HG03139 (cell line): ENCODE measurements at regions not wholly inside any gene's neighbourhood (a gene's known extent, or its start where the extent isn't known, plus 50 kb on each side); places are given as distances from the start of the nearest gene placed in this dataset.
"Not testable (repeated sequence)": the region's sequence is repeated elsewhere in the genome, so short reads cannot be mapped to it uniquely, and the experiment has no call there.

Experiments
- ATAC-seq: cut with Tn5 transposase; IDR thresholded peaks from one replicate; pipeline ENCODE4 v1.9.1; 2021; ENCODE audit not compliant: unreplicated experiment

DNA sequence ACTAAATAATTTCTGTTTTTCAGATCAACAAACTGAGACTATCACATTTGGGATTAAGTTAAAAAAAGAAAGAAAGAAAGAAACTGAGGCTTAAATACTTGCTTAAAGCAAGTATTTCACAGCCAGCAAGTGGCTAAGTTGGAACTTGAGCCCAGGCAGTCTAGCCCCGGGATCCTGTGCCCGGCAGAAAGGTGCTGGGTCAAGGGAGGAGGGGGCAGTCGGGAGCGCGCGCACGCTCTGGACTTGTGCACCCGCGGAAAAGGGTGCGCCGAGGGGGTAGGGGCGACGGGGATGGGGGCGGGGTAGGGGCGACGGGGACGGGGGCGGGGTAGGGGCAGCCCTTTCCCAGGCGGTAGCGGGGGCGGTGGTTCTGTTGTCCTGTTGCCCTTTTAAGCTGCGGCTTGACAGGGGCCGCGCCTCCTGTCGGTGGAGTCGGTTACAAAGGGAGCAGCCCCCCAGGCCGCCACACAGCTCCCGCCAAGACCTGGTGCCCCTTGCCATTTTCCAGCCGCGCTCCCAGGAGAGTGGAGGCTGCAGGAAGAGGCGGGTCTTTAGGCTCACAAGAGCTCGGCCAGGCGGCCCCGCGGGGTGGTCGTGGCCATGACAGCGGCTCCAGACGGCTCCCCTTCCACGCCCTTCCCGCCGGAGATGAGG is 60.6 kb downstream of the GOLGA8T start:
- not testable (repeated sequence) for ATAC-seq

DNA sequence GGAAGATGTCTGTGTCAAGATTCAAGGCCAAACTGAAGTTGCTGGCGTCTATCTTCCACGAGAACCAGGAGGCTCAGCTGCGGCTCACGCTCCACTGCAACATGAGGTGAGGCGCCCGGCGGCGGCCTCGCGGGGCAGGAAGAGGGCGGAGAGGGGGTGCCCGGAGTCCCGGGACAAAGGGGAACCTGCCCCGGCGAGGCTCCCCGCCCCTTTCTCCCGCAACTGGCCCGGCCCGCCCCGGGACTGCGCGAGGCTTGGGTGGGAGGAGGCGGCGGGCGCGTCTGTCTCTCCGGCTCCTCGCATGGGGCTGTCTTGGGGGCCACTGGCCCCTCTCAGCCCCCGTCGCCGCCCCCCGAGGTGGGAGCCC is 61.1 kb downstream of the GOLGA8T start:
- not testable (repeated sequence) for ATAC-seq

DNA sequence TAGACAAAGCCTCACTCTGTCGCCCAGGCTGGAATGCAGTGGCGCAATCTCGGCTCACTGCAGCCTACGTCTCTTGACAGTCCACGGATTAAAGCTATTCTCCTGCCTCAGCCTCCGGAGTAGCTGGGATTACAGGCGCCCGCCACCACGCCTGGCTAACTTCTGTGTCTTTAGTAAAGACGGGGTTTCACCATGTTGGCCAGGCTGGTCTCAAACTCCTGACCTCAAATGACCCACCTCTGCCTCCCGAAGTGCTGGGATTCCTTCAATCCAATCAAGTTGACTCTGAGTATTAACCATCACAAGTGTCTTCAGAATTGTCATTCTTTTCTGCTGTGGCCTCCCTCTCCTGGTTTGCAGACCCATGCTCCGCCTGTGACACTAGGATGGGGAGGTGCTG is 61.9 kb downstream of the GOLGA8T start:
- not testable (repeated sequence) for ATAC-seq

DNA sequence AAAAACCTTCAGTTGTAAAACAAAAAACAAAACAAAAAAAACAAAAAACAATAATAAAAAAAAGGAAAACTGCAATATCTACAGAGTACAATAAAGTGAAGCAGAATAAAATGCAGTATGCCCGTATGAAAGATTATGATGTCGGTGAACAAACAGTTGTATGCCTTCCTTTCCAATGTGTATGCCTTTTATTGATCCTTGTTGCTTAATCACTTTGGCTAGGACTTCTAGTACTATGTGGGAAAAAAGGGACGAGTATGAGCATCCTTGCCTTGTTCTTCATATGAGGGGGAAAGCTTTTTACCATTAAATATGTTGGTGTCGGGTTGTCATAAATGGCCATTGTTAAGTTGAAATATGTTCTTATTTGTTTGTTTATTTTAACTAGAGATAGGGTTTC is 66.7 kb downstream of the GOLGA8T start:
- not testable (repeated sequence) for ATAC-seq

DNA sequence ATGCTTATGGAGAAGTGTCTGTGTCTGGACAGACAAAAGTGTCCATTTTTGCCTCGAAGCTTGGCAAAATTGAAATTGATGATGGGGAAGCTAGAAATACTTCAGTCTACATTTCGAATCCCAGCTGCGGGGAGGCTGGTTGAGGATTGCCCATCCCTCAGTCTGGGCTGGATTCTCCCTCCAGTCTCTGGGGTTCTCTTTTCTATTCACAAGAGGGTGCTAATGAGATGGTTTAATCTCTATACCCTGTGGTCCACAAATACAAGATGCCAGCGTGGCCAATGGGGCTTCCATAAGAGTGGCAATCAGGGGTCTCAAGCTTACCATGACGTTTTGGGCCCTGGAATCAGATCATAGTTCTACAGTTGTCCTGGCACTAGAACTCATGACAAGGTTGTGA is 78.9 kb downstream of the GOLGA8T start:
- ATAC-seq = not testable (repeated sequence)

DNA sequence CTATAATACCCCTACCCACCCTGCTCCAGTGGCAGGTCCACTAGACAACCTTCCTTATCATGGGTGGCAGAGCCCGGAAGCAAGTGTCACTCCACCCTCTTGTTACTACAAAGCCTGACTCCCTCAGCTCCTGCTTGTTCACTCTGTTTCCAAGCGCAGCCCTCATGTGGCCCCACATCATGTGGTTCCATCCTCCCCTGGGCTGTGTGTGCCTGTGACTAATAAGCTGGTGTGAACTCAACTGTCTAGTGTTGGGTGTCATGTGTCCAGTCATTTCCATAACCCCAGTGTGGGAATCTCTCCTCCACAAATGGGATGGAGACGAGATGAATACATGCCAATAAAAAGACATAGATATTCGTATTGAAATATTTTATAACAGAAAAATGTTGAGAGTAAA is 87.0 kb downstream of the GOLGA8T start:
- ATAC-seq = not testable (repeated sequence)

DNA sequence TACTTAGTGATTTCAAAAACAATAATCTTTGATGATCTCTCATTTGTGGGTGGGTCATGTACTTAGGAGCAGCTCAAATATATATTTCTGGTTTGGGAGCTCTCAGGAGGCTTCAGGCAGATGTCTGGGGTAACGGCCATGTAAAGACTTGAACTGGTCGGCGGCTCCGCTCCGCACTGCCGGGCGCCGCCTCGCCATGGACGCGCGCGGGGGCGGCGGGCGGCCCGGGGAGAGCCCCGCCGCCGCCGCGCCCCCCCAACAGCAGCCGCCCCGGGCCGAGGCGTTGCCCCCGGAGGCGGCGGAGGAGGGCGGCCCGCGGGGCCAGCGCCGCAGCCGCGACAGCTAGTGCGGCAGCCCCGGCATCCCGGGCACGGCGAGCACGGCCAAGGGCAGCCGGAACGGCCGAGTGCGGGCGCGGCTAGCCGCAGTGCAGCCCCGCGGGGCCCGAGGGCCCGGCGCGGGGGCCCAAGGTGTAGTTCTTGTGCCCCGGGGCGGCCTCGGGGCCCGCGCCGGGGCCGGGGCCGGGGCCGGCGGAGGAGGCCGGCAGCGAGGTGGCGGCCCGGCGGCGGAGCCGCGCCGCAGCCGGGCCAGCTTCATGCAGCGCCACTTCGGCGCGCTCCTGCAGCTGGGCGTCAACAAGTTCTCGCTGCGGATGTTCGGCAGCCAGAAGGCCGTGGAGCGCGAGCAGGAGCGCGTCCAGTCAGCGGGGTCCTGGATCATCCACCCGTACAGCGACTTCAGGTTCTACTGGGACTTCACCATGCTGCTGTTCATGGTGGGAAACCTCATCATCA is 88.1 kb downstream of the GOLGA8T start:
- not testable (repeated sequence) for ATAC-seq

DNA sequence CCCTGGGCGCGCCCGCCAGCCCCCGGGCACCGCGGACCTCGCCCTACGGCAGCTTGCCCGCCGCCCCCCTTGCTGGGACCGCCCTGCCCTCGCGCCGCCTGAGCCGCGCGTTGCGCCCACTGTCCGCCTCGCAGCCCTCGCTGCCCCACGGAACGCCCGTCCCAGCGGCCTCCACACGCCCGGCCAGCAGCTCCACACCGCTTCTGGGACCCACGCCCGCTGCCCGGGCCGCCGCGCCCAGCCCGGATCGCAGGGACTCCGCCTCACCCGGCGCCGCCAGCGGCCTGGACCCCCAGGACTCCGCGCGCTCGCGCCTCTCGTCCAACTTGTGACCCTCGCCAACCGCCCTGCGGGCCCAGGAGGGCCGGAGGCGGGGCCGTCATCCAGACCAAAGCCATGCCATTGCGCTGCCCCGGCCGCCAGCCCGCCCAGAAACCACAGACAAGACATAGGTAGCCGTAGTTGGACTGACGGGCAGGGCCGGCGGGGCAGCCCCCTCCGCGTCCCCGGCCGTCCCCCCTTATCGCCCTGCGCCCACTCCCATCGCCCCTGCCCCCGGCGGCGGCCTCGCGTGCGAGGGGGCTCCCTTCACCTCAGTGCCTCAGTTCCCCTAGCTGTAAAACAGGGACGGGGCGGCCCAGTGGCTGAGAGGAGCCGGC is 90.5 kb downstream of the GOLGA8T start:
- ATAC-seq = not testable (repeated sequence)

DNA sequence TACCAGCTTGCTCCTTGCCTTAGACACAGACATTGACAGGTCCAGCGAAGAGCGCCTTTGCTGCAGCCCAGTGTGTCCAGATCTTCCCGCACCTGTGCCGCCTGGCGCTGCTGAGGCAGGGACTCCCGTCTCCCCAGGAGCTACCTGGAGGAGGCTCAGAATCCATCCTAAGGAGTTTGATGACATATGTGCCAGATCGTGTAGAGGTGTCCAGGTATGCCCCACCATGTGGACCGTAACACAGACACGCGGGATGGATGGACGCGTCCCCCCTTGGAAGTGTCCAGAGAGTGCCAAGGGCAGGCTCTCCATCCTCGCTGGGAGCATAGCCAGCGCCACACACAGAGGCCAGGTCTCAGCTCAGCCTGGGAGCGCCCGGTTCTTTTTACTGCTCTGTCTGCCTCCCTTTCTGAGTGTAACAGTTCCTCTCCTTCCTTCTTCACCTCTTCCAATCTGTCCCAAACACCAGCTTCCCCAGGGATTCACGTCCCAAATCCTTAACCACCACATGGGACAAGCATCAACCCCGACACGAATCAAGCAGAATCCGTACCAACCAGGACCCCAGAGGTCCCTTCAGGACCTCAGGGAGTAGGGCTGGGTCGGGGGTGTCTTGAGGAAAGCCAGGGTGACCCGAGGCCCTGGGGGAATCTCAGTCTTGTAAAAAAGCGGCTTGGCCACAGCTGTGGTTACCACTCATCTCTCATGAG is 126.7 kb downstream of the GOLGA8T start:
- not testable (repeated sequence) for ATAC-seq

DNA sequence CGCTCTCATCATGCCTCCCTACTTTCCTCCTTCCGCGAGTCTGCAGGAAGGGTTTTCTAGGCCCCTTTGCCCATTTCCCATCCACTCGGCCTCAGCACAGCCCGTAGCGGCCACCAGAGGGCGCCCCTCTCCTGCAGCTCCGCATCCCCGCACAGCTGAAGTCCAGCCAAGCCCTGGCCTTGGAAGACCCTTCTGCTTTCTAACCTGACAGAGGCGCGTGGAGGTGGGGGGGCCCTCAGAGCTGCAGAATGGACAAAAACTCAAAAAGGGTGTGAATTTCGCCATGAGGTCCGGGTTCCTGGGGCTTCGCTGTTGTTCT is 127.2 kb downstream of the GOLGA8T start:
- ATAC-seq = peak; percentile 65

DNA sequence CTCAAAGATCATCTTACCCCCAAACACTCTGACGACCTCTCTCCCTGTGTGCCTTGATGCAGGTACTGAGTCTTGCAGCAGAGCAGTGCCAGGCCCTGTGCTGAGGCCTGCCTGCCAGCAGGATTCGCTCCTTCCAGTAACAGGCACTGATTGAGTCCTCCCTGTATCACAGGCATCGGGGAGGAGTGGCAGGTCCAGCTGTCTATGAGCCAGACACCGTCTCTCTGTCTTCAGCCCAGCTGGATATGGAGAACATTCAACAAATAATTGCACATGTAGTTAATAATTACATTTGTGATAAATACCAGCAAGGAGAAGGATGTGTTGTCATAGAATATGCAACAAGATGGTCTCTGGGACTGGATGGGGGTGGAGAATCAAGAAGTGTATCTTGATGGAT is 129.1 kb downstream of the GOLGA8T start:
- not testable (repeated sequence) for ATAC-seq

DNA sequence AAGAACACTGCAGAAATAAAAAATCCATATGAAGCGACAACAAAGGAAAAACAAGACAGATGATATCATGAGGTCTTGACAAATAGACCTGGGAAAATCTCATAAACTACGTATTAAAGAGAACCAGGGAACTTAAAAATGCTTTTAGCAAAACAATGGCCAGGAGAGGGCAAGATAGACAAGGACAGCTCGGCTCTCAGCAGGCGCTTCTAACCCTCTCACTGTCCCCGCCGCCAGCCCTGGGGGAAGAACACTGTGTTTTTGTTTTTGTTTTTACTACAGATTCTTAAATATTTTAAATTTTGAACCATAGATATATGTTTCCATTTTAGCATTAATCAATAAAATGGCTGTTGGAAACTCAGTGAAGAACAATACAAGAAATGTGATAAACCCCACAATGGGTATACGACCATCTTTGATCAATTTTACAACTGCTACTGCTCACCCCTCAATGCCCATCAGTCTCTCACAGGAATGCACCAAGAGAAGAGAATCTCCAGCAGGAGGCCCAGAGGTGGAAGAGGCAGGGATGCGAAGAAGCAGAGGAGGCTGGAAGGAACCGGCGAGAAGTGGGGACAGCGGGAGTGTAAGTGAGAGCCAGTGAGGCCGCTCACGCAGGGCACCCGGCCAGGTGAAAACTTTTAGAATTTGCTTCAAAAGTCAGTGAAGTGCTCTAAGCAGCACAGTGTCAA is 98.0 kb downstream of the CHRFAM7A start:
- not testable (repeated sequence) for ATAC-seq

DNA sequence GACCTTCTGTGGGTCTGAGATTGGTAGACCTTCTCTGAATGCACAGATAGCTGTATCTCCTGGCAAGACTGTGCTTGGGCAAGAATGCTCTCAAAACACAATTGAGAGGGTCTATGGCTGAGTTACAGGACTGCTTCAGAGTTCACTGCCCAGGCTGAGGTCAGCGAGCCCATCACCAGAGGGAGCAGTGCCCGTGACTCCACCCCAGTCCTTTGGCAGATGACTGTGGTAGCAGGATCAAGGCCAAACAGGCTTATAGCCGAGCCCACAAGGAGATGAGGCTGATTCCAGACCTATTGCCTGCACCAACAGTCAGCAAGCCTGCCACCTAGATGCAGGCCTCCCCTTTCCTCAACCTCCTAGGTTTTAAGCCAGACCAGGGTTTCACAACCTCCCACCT is 89.4 kb downstream of the CHRFAM7A start:
- ATAC-seq = not testable (repeated sequence)
